Adrenal gland (tissue), 5 donors: ENCODE measurements at regions not wholly inside any gene's neighbourhood (a gene's known extent, or its start where the extent isn't known, plus 50 kb on each side); places are given as distances from the start of the nearest gene placed in this dataset.

ENCODE experiments used
- CTCF ChIP-seq, 6 experiments: fragments of 450-650 bp in 4 of 6; fragments of 200-600 bp in 2 of 6; sonication (generic) in 1 of 6; IDR thresholded peaks; 1 replicate in 5 of 6; 2 replicates in 1 of 6; pipeline versions ENCODE4 v1.5.1 to v1.8.0; 2016 to 2021; ENCODE audit warnings: antibody characterized with exemption in 6 of 6, mild to moderate bottlenecking in 2 of 6, moderate library complexity in 1 of 6
- POLR2A ChIP-seq, 2 donors: fragments of 450-650 bp; IDR thresholded peaks; one replicate each; pipeline ENCODE4 v1.6.1; 2017; ENCODE audit warnings: antibody characterized with exemption in 2 of 2, mild to moderate bottlenecking in 2 of 2, moderate library complexity in 1 of 2
- donor health status: DM: no; HTN: no; CAD: no.

DNA sequence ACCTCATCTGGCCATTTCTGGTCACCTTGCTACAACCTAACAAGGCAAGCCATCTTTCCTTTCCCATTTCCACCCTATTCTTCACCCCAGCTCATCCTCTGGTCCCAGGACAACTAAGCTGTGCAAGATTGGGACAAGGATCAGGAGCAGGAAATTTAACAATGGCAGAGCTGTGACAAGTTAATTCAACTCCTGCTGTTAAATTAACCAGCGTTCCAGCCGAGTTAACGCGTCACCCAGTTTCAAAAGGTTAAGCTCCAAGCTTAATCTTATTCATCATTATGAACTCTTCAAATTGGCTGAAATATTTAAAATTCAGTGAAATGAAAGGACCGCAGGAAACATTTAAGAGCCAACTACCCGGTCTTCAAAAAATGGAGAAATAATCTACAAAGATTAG, 231.9 kb downstream of the GRB14 start:
- no peak for TF ChIP-seq CTCF (IDR thresholded peaks at IDR 0.05)
- TF ChIP-seq POLR2A (IDR thresholded peaks at IDR 0.05): no peak
